DMS53 treated with DMSO at 0.1 percent for 48 hours (cell line): ENCODE measurements at regions not wholly inside any gene's neighbourhood (a gene's known extent, or its start where the extent isn't known, plus 50 kb on each side); places are given as distances from the start of the nearest gene placed in this dataset.
A peak's percentile ranks its signal among the peaks of the same experiment; 100 is the strongest.
"Not testable (repeated sequence)": the region's sequence is repeated elsewhere in the genome, so short reads cannot be mapped to it uniquely, and the experiment has no call there.

Source experiments
- DNase-seq: peaks from one replicate; lab custom pipeline; 2025; ENCODE audit not compliant: unreplicated experiment; lab: John Stamatoyannopoulos, UW

GRCh38 chr11:96447208-96448110 is 57.6 kb downstream of the JRKL start:
- DNase-seq, result no peak

- DNase-seq, result no peak
Measured at GRCh38 chr11:96448225-96448624, 58.4 kb downstream of the JRKL start.

GRCh38 chr11:96456111-96456510 is 66.3 kb downstream of the JRKL start:
- DNase-seq, result no peak

GRCh38 chr11:96459751-96460150 is 69.9 kb downstream of the JRKL start:
- DNase-seq, result no peak

- DNase-seq, result no peak
Measured at GRCh38 chr11:96461871-96462270, 72.1 kb downstream of the JRKL start.

- DNase-seq, result peak; percentile 98
Measured at GRCh38 chr11:96464700-96465307, 75.0 kb downstream of the JRKL start.

- no peak for DNase-seq
Measured at GRCh38 chr11:96465512-96465911, 75.7 kb downstream of the JRKL start.

GRCh38 chr11:96466607-96467006 is 76.8 kb downstream of the JRKL start:
- DNase-seq, result no peak

GRCh38 chr11:96469776-96470175 is 80.0 kb downstream of the JRKL start:
- DNase-seq, result no peak

- DNase-seq, result no peak
Measured at GRCh38 chr11:96470521-96470920, 80.7 kb downstream of the JRKL start.

- DNase-seq, result no peak
Measured at GRCh38 chr11:96472085-96472484, 82.3 kb downstream of the JRKL start.

- DNase-seq, result no peak
Measured at GRCh38 chr11:96474263-96474662, 84.5 kb downstream of the JRKL start.

GRCh38 chr11:96481204-96481603 is 91.4 kb downstream of the JRKL start:
- DNase-seq, result no peak

GRCh38 chr11:96481771-96482170 is 92.0 kb downstream of the JRKL start:
- DNase-seq, result no peak

- DNase-seq, result no peak
Measured at GRCh38 chr11:96482193-96482592, 92.4 kb downstream of the JRKL start.

- no peak for DNase-seq
Measured at GRCh38 chr11:96483374-96483955, 93.7 kb downstream of the JRKL start.

GRCh38 chr11:96484361-96484760 is 94.5 kb downstream of the JRKL start:
- DNase-seq, result no peak

- DNase-seq, result peak; percentile 74
Measured at GRCh38 chr11:96486890-96487611, 97.2 kb downstream of the JRKL start.

- not testable (repeated sequence) for DNase-seq
Measured at GRCh38 chr11:96488911-96489310, 99.1 kb downstream of the JRKL start.

GRCh38 chr11:96500440-96500839 is 110.6 kb downstream of the JRKL start:
- DNase-seq, result no peak

- no peak for DNase-seq
Measured at GRCh38 chr11:96506041-96506440, 116.2 kb downstream of the JRKL start.
